ENCODE measurements at regions not wholly inside any gene's neighbourhood (a gene's known extent, or its start where the extent isn't known, plus 50 kb on each side); places are given as distances from the start of the nearest gene placed in this dataset.

- POLR2A ChIA-PET = no interaction called here
- intact Hi-C loops (cut with micrococcal nuclease; ENCODE audit: unreplicated experiment) = no loop called here
- Histone ChIP-seq H3K36me3 (ENCODE audit: control insufficient read depth, insufficient read depth, low read length) (no peaks in the 10 kb centered on the region), H3K27me3 (ENCODE audit: control insufficient read depth, insufficient read depth, low read length) (no peaks in the 10 kb centered on the region), H3K27ac (ENCODE audit: low read length) (no peak overlapping the region), H3K9me3 (ENCODE audit: control insufficient read depth, insufficient read depth, low read depth, low read length) (no peaks in the 10 kb centered on the region), H3K4me3 (ENCODE audit: low read depth in 2 of 2, low read length in 2 of 2) (no peak overlapping the region), H3K4me1 (ENCODE audit: control insufficient read depth, insufficient read depth, low read length) (no peaks in the 10 kb centered on the region)
- BruUV-seq (replicated peaks) = no TSS peak
- CTCF ChIA-PET = no interaction called here
- in situ Hi-C loops (cut with HindIII; ENCODE audit: low pct_unique_long_range_greater_than_20kb, low sequenced_read_pairs) = no loop called here
- DNase-seq (ENCODE audit: low read depth, low spot score) = no peak
- no peak for TF ChIP-seq SIN3A (IDR thresholded peaks at IDR 0.05; ENCODE audit: borderline replicate concordance, insufficient read depth, low read depth, low read length)
- TF ChIP-seq, protein P1, sequence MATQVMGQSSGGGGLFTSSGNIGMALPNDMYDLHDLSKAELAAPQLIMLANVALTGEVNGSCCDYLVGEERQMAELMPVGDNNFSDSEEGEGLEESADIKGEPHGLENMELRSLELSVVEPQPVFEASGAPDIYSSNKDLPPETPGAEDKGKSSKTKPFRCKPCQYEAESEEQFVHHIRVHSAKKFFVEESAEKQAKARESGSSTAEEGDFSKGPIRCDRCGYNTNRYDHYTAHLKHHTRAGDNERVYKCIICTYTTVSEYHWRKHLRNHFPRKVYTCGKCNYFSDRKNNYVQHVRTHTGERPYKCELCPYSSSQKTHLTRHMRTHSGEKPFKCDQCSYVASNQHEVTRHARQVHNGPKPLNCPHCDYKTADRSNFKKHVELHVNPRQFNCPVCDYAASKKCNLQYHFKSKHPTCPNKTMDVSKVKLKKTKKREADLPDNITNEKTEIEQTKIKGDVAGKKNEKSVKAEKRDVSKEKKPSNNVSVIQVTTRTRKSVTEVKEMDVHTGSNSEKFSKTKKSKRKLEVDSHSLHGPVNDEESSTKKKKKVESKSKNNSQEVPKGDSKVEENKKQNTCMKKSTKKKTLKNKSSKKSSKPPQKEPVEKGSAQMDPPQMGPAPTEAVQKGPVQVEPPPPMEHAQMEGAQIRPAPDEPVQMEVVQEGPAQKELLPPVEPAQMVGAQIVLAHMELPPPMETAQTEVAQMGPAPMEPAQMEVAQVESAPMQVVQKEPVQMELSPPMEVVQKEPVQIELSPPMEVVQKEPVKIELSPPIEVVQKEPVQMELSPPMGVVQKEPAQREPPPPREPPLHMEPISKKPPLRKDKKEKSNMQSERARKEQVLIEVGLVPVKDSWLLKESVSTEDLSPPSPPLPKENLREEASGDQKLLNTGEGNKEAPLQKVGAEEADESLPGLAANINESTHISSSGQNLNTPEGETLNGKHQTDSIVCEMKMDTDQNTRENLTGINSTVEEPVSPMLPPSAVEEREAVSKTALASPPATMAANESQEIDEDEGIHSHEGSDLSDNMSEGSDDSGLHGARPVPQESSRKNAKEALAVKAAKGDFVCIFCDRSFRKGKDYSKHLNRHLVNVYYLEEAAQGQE (IDR thresholded peaks at IDR 0.05; ENCODE audit: insufficient read depth in 1 of 2, low read depth in 2 of 2, low read length in 1 of 2) = no peak
- no peak for TF ChIP-seq POLR2AphosphoS5 (IDR thresholded peaks at IDR 0.05; ENCODE audit: low read depth, low read length)
- no peak for TF ChIP-seq TCF7L2 (IDR thresholded peaks at IDR 0.05; ENCODE audit: low read depth, low read length)
- TF ChIP-seq CTCF (IDR thresholded peaks at IDR 0.05) = no peak
- ATAC-seq = no peak
Observed at GRCh38 chr5:20368571-20369517, 380.8 kb upstream of the CDH18 start.

DNA sequence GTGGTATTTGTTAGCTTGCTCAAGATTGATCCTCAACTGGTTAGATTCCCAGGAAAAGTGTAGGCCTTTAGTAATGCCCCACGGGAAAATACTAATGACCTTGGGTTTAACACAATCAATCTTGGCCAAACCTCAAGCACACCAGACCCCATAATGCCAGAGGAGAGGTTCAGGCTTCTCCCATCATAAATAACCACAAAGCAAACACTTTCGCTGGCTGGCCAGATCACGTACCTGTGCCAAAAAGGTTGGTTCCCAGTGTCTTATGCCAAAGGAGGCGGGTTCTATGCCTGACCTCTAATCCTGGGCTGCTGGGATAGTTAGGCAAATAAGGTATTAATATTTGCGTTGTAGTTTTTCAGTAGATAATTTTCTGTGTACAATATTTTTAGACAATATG lies 379.2 kb upstream of the CDH18 start:
- TF ChIP-seq TCF7L2 (IDR thresholded peaks at IDR 0.05; ENCODE audit: low read depth, low read length) (no peak), POLR2AphosphoS5 (IDR thresholded peaks at IDR 0.05; ENCODE audit: low read depth, low read length) (no peak), SIN3A (IDR thresholded peaks at IDR 0.05; ENCODE audit: borderline replicate concordance, insufficient read depth, low read depth, low read length) (no peak), CTCF (IDR thresholded peaks at IDR 0.05) (no peak)
- TF ChIP-seq, protein P1 (IDR thresholded peaks at IDR 0.05; ENCODE audit: insufficient read depth in 1 of 2, low read depth in 2 of 2, low read length in 1 of 2) = no peak
- H3K27ac ChIP-seq (ENCODE audit: low read length) = no peak overlapping the region
- no peaks in the 10 kb centered on the region; the same call in 1 of the 2 replicates for H3K36me3 ChIP-seq (ENCODE audit: control insufficient read depth, insufficient read depth, low read length)
- ATAC-seq (no peak), DNase-seq (ENCODE audit: low read depth, low spot score) (no peak)
- BruUV-seq (replicated peaks) = no TSS peak
- intact Hi-C loops (cut with micrococcal nuclease; ENCODE audit: unreplicated experiment) (no loop called here), in situ Hi-C loops (cut with HindIII; ENCODE audit: low pct_unique_long_range_greater_than_20kb, low sequenced_read_pairs) (no loop called here)
- no peak overlapping the region for H3K4me3 ChIP-seq (ENCODE audit: low read depth in 2 of 2, low read length in 2 of 2)
- no peaks in the 10 kb centered on the region for H3K4me1 ChIP-seq (ENCODE audit: control insufficient read depth, insufficient read depth, low read length)
- no peaks in the 10 kb centered on the region for H3K9me3 ChIP-seq (ENCODE audit: control insufficient read depth, insufficient read depth, low read depth, low read length)
- ChIA-PET POLR2A (interaction anchor here (0.6 kb wide), 1 partner anchor 31 kb away, joined by 5 read pairs; no protein-coding TSS in a partner anchor), CTCF (no interaction called here)
- H3K27me3 ChIP-seq (ENCODE audit: control insufficient read depth, insufficient read depth, low read length) = no peaks in the 10 kb centered on the region
